ENCODE measurements at regions not wholly inside any gene's neighbourhood (a gene's known extent, or its start where the extent isn't known, plus 50 kb on each side); places are given as distances from the start of the nearest gene placed in this dataset.

- peaks cover 33% of the 10 kb centered on the region for H3K4me1 Mint-ChIP-seq (ENCODE audit: low read depth)
- H3K9me3 Mint-ChIP-seq = peaks cover 25% of the 10 kb centered on the region
- ChIA-PET CTCF (no interaction called here), POLR2A (no interaction called here)
- H3K4me3 Mint-ChIP-seq = no peak overlapping the region
- intact Hi-C loops (cut with micrococcal nuclease) = no loop called here
- no peaks in the 10 kb centered on the region for H3K27me3 Mint-ChIP-seq
- H3K36me3 Mint-ChIP-seq = peaks cover 17% of the 10 kb centered on the region
- H3K27ac Mint-ChIP-seq = no peak overlapping the region
- DNase-seq = no peak
Measured at GRCh38 chr14:71270111-71270510, 362.9 kb downstream of the PCNX1 start.

DNA sequence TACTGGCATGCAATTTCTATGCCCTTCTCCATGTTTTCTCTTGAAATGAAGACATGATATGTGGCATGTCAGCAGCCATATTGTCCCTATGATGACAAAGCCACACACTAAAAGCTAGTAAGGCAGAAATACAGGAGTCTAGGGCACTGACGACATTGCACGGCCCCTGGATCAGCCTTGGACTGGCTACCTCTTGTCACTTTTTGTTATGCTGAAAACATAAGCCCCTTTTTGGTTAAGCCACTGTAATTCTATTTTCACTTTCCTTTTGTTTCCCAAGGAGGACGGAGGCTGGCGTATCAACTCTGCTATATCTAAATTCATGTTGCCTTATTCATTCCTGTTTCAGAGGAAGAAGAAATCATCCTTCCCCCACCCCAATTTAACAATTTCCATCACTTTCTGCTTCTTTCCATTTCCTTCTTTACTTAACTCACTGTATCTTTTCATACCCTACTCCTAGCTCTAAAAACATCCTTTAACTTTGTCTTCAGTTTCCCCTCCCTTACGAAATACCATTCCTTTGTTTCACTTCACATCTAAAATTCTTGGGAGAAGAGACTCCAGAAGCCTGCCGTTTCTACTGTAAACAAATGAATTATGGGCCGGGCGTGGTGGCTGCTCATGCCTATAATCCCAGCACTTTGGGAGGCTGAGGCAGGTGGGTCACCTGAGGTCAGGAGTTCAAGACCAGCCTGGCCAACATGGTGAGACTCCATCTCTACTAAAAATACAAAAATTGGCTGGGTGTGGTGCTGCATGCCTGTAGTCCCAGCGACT lies 364.1 kb downstream of the PCNX1 start:
- H3K36me3 Mint-ChIP-seq = peaks cover 12% of the 10 kb centered on the region
- intact Hi-C loops (cut with micrococcal nuclease) = no loop called here

GRCh38 chr14:71273366-71273765 lies 366.1 kb downstream of the PCNX1 start:
- intact Hi-C loops (cut with micrococcal nuclease) = no loop called here
- Mint-ChIP-seq H3K27ac (no peak overlapping the region), H3K4me3 (no peak overlapping the region), H3K9me3 (peaks cover 20% of the 10 kb centered on the region), H3K27me3 (no peaks in the 10 kb centered on the region), H3K4me1 (ENCODE audit: low read depth) (peaks cover 10% of the 10 kb centered on the region), H3K36me3 (peaks cover 12% of the 10 kb centered on the region)
- ChIA-PET POLR2A (no interaction called here), CTCF (no interaction called here)
- no peak for DNase-seq

More for the DNA sequence above, 364.1 kb downstream of the PCNX1 start:
- CTCF ChIA-PET = no interaction called here
- Mint-ChIP-seq H3K4me3 (no peak overlapping the region), H3K27ac (no peak overlapping the region), H3K27me3 (no peaks in the 10 kb centered on the region), H3K4me1 (ENCODE audit: low read depth) (peaks cover 24% of the 10 kb centered on the region), H3K9me3 (peaks cover 21% of the 10 kb centered on the region)
- POLR2A ChIA-PET = no interaction called here
- no peak for DNase-seq

GRCh38 chr14:71284048-71284447 lies 376.8 kb downstream of the PCNX1 start:
- POLR2A ChIA-PET = no interaction called here
- intact Hi-C loops (cut with micrococcal nuclease) = no loop called here
- CTCF ChIA-PET = no interaction called here
- H3K36me3 Mint-ChIP-seq = no peaks in the 10 kb centered on the region
- H3K27ac Mint-ChIP-seq = no peak overlapping the region
- no peak for DNase-seq
- H3K4me1 Mint-ChIP-seq (ENCODE audit: low read depth) = no peaks in the 10 kb centered on the region
- peaks cover 3% of the 10 kb centered on the region for H3K9me3 Mint-ChIP-seq
- no peaks in the 10 kb centered on the region for H3K27me3 Mint-ChIP-seq
- H3K4me3 Mint-ChIP-seq = no peak overlapping the region

- CTCF ChIA-PET = interaction anchor here (0.5 kb wide), 1 partner anchor 26 kb away, joined by 3 read pairs; no protein-coding TSS in a partner anchor
- intact Hi-C loops (cut with micrococcal nuclease) = no loop called here
- Mint-ChIP-seq H3K4me1 (ENCODE audit: low read depth) (peaks cover 14% of the 10 kb centered on the region), H3K36me3 (no peaks in the 10 kb centered on the region), H3K27ac (no peak overlapping the region), H3K9me3 (peaks cover 3% of the 10 kb centered on the region), H3K27me3 (no peaks in the 10 kb centered on the region), H3K4me3 (no peak overlapping the region)
- DNase-seq = no peak
- POLR2A ChIA-PET = no interaction called here
Measured at GRCh38 chr14:71286126-71286525, 378.9 kb downstream of the PCNX1 start.

DNA sequence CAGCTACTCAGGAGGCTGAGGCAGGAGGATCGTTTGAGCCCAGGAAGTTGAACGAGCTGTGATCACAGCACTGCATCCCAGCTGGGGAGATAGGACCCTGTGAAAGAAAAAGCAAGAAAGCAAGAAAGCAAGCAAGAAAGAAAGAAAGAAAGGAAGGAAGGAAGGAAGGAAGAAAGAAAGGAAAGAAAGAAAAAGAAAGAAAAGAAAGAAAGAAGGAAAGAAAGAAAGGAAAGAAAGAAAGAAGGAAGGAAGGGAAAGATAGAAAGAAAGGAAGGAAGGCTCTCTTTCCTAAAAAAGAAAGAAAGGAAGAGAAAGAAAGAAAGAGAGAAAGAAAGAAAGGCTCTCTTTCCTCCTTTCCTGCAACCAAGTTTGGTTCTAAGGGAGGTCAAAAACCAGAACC lies 380.3 kb downstream of the PCNX1 start:
- intact Hi-C loops (cut with micrococcal nuclease) = no loop called here

DNA sequence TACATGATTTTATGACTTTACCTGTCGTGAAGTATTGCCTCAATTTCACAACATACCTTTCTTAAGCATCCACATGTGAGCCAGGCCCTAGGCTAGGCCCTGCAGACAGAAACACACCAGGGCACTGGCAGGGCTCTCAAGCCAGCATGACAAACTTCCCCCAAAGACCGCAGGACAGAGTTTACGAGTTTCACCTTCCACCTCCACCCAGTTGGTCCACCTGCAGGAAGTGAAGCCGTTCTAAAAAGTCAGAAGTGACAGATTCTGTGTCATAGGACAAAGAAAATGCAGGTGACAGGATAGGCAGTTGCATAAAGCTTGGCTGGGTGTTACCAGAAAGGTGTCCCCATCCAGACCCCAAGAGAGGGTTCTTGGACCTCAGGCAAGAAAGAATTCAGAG lies 382.3 kb downstream of the PCNX1 start:
- H3K36me3 Mint-ChIP-seq = no peaks in the 10 kb centered on the region
- intact Hi-C loops (cut with micrococcal nuclease) = no loop called here
- ChIA-PET POLR2A (interaction anchor here (1.2 kb wide), 1 partner anchor 32 kb away, joined by 3 read pairs; no protein-coding TSS in a partner anchor), CTCF (no interaction called here)
- H3K27me3 Mint-ChIP-seq = no peaks in the 10 kb centered on the region
- peaks cover 17% of the 10 kb centered on the region for H3K4me1 Mint-ChIP-seq (ENCODE audit: low read depth)
- DNase-seq = peak; percentile 36
- H3K9me3 Mint-ChIP-seq = peaks cover 3% of the 10 kb centered on the region
- no peak overlapping the region for H3K4me3 Mint-ChIP-seq
- H3K27ac Mint-ChIP-seq = peak overlapping the region; percentile 30

More for the DNA sequence above, 380.3 kb downstream of the PCNX1 start:
- no peak for DNase-seq
- peaks cover 3% of the 10 kb centered on the region for H3K9me3 Mint-ChIP-seq
- H3K27me3 Mint-ChIP-seq = no peaks in the 10 kb centered on the region
- H3K36me3 Mint-ChIP-seq = no peaks in the 10 kb centered on the region
- no peak overlapping the region for H3K4me3 Mint-ChIP-seq
- CTCF ChIA-PET = no interaction called here
- POLR2A ChIA-PET = no interaction called here
- no peak overlapping the region for H3K27ac Mint-ChIP-seq
- peaks cover 17% of the 10 kb centered on the region for H3K4me1 Mint-ChIP-seq (ENCODE audit: low read depth)

GRCh38 chr14:71290301-71290700 lies 383.0 kb downstream of the PCNX1 start:
- H3K27me3 Mint-ChIP-seq = no peaks in the 10 kb centered on the region
- POLR2A ChIA-PET = interaction anchor here (1.2 kb wide), 1 partner anchor 31 kb away, joined by 3 read pairs; no protein-coding TSS in a partner anchor
- H3K9me3 Mint-ChIP-seq = no peaks in the 10 kb centered on the region
- peaks cover 17% of the 10 kb centered on the region for H3K4me1 Mint-ChIP-seq (ENCODE audit: low read depth)
- CTCF ChIA-PET = interaction anchor here (1.9 kb wide), 1 partner anchor 148 kb away, joined by 5 read pairs; no protein-coding TSS in a partner anchor
- H3K4me3 Mint-ChIP-seq = no peak overlapping the region
- intact Hi-C loops (cut with micrococcal nuclease) = no loop called here
- no peak overlapping the region for H3K27ac Mint-ChIP-seq
- H3K36me3 Mint-ChIP-seq = no peaks in the 10 kb centered on the region
- DNase-seq = no peak

DNA sequence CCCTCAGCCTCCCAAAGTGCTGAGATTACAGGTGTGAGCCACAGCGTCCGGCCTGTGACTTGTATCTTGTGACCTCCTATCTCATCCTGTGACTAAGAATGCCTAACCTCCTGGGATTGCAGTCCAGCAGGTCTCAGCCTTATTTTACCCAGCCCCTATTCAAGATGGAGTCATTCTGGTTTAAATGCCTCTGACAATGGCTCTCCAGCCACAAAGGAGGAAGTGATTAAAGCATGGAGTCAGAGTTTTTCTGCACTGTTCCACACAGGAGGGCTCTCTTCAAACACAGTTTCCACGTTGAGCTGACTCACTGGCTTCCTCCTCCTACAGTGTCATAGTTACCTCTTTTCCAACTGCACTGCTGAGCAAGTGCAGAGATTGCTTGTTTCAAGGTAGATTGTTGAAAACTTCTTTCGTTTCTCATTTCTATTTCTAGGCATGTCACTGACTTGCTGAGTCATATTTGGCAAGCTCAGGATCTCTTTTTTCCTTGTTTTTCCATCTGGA lies 383.8 kb downstream of the PCNX1 start:
- Mint-ChIP-seq H3K27ac (peak overlapping the region; percentile 61), H3K4me1 (ENCODE audit: low read depth) (peaks cover 17% of the 10 kb centered on the region), H3K36me3 (no peaks in the 10 kb centered on the region), H3K9me3 (no peaks in the 10 kb centered on the region), H3K4me3 (no peak overlapping the region), H3K27me3 (no peaks in the 10 kb centered on the region)
- POLR2A ChIA-PET = interaction anchor here (0.8 to 1.6 kb wide), 3 partner anchors 10 to 264 kb away, joined by 3 to 6 read pairs (median 4); no protein-coding TSS in a partner anchor
- intact Hi-C loops (cut with micrococcal nuclease) = loop anchor here (1.0 kb wide), 5 partner anchors 24 to 264 kb away; partner anchors contain the start of gene SIPA1L1
- peak; percentile 70 for DNase-seq
- CTCF ChIA-PET = interaction anchor here (1.0 to 1.9 kb wide), 3 partner anchors 11 to 148 kb away, joined by 4 to 5 read pairs (median 4); no protein-coding TSS in a partner anchor

GRCh38 chr14:71296184-71296583 lies 388.9 kb downstream of the PCNX1 start:
- ChIA-PET POLR2A (no interaction called here), CTCF (interaction anchor here (0.8 kb wide), 1 partner anchor 157 kb away, joined by 3 read pairs; no protein-coding TSS in a partner anchor)
- intact Hi-C loops (cut with micrococcal nuclease) = no loop called here
- peaks cover 7% of the 10 kb centered on the region for H3K4me1 Mint-ChIP-seq (ENCODE audit: low read depth)
- H3K36me3 Mint-ChIP-seq = no peaks in the 10 kb centered on the region
- no peak for DNase-seq
- H3K27me3 Mint-ChIP-seq = no peaks in the 10 kb centered on the region
- no peaks in the 10 kb centered on the region for H3K9me3 Mint-ChIP-seq
- no peak overlapping the region for H3K27ac Mint-ChIP-seq
- H3K4me3 Mint-ChIP-seq = no peak overlapping the region

DNA sequence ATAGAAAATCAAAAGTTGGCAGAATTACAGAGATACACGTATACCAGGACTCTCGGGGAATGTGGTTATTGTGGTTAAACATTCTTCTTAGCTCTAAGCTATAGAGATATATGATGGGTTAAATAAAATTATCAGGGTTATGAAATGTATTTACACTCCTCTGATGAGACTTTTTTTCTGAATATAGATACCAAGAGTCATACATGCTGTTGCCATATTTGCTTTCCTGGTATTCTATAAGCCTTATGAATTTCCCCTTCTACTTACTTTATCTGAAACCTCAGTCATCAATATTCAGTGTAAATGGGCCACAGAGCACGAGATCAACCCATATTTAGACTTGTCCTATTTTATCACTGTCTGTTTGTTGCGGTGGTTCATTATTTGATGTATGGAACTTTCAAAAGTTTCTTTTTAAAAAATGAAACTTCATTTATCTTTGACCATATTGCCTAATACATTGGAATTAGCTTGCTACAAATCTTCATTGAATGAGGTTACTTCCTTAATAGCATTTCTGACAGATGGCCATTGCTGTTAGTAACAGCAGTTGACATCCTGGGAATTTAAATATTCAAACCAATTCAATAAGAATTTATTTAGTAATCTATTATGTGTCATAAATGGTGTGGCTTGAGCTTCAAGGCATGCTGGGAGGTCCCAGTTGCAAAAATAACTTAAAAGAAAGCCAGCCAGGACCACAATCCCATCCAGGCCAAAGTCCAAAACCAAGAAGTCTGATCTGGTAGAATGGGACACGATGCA lies 393.5 kb downstream of the PCNX1 start:
- intact Hi-C loops (cut with micrococcal nuclease) = no loop called here
- Mint-ChIP-seq H3K27ac (no peak overlapping the region), H3K4me3 (no peak overlapping the region), H3K27me3 (no peaks in the 10 kb centered on the region), H3K36me3 (peaks cover 6% of the 10 kb centered on the region), H3K4me1 (ENCODE audit: low read depth) (peaks cover 5% of the 10 kb centered on the region), H3K9me3 (peaks cover 18% of the 10 kb centered on the region)
- no peak for DNase-seq
- ChIA-PET POLR2A (interaction anchor here (1.1 kb wide), 1 partner anchor 10 kb away, joined by 3 read pairs; no protein-coding TSS in a partner anchor), CTCF (no interaction called here)

- Mint-ChIP-seq H3K4me3 (no peak overlapping the region), H3K36me3 (peaks cover 6% of the 10 kb centered on the region), H3K9me3 (peaks cover 18% of the 10 kb centered on the region), H3K27me3 (no peaks in the 10 kb centered on the region), H3K27ac (no peak overlapping the region), H3K4me1 (ENCODE audit: low read depth) (peaks cover 5% of the 10 kb centered on the region)
- intact Hi-C loops (cut with micrococcal nuclease) = no loop called here
- no peak for DNase-seq
- ChIA-PET CTCF (no interaction called here), POLR2A (no interaction called here)
Measured at GRCh38 chr14:71301611-71302010, 394.4 kb downstream of the PCNX1 start.

Data from activated CD4-positive, alpha-beta memory T cell treated with anti-CD3 and anti-CD28 coated beads for 36 hours (primary cell).